A549 (cell line): ENCODE measurements at regions not wholly inside any gene's neighbourhood (a gene's known extent, or its start where the extent isn't known, plus 50 kb on each side); places are given as distances from the start of the nearest gene placed in this dataset.

Experiments
- ATAC-seq, 2 experiments: fragments of 200-7000 bp in 1 of 2; fragments of >200 bp in 1 of 2; cut with Nextera tagmentation in 1 of 2; cut with Tn5 transposase in 1 of 2; 3 replicates each; pipeline versions ENCODE4 v1.8.0 to v1.9.1; 2018 to 2020; ENCODE audit warnings: mild to moderate bottlenecking in 1 of 2, moderate library complexity in 1 of 2
- CTCF ChIA-PET: fragments of 300-600 bp; sonication (Branson Sonifier 250); formaldehyde crosslinking; extraction: SDS; loops from one replicate; lab custom pipeline; 2021; ENCODE audit warnings: antibody characterized with exemption, inconsistent platforms; lab: Yijun Ruan, JAX
- POLR2A ChIA-PET: fragments of 350-600 bp; formaldehyde crosslinking; extraction: SDS; loops from one replicate; lab custom pipeline; 2021; ENCODE audit warnings: antibody characterized with exemption, inconsistent platforms; lab: Yijun Ruan, JAX
- DNase-seq, 2 experiments: peaks; one replicate each; pipeline versions ENCODE4 v3.0.0 to v3.0.0-alpha.2; 2011 to 2016; ENCODE audit warnings: low read depth in 1 of 2, low spot score in 1 of 2
- FAIRE-seq: peaks from 2 replicates; lab custom pipeline; 2011; peaks lifted over from hg19 to GRCh38; lab: Jason Lieb, UNC
- H3K27ac ChIP-seq, 2 experiments: fragments of >200 bp; sonication (Bioruptor Twin); formaldehyde crosslinking; 3 replicates each; pipeline ENCODE4 v1.5.1; 2016 to 2017
- H3K4me1 ChIP-seq: fragments of >200 bp; sonication (Bioruptor Twin); formaldehyde crosslinking; 3 replicates; pipeline ENCODE4 v1.6.1; 2016
- H3K4me2 ChIP-seq: fragments of >200 bp; sonication (Bioruptor Twin); formaldehyde crosslinking; 3 replicates; pipeline ENCODE4 v1.6.1; 2016
- H3K4me3 ChIP-seq: fragments of >200 bp; sonication (Bioruptor Twin); formaldehyde crosslinking; 3 replicates; pipeline ENCODE4 v1.5.1; 2016
- H3K9me3 ChIP-seq: fragments of >200 bp; sonication (Bioruptor Twin); formaldehyde crosslinking; 3 replicates; pipeline ENCODE4 v1.6.1; 2016
- CBX8 ChIP-seq: fragments of 200-600 bp; sonication (generic); IDR thresholded peaks from 2 replicates; pipeline ENCODE4 v1.6.1; 2016
- CEBPB ChIP-seq, 2 experiments: fragments of >200 bp in 1 of 2; sonication (Bioruptor Twin) in 1 of 2; formaldehyde crosslinking in 1 of 2; IDR thresholded peaks; 2 replicates each; pipeline ENCODE4 v1.6.1; 2012 to 2016
- CHD2 ChIP-seq: fragments of 150-350 bp; IDR thresholded peaks from 2 replicates; pipeline ENCODE4 v1.6.1; 2014; ENCODE audit warnings: low read length; ENCODE audit not compliant: partially characterized antibody
- CHD4 ChIP-seq: fragments of 200-600 bp; sonication (generic); IDR thresholded peaks from 2 replicates; pipeline ENCODE4 v1.6.1; 2016; ENCODE audit warnings: antibody characterized with exemption, mild to moderate bottlenecking, borderline replicate concordance
- FOXS1 ChIP-seq: fragments of 250-450 bp; sonication (Bioruptor Pico); IDR thresholded peaks from 2 replicates; pipeline ENCODE4 v1.5.0; 2020; ENCODE audit warnings: mild to moderate bottlenecking, moderate library complexity
- GATA3 ChIP-seq: IDR thresholded peaks from 2 replicates; pipeline ENCODE4 v1.6.1; 2012; ENCODE audit warnings: borderline replicate concordance
- HDAC2 ChIP-seq: fragments of 200-600 bp; sonication (generic); IDR thresholded peaks from 2 replicates; pipeline ENCODE4 v1.6.1; 2016
- HEYL ChIP-seq: fragments of 250-450 bp; sonication (Bioruptor Pico); IDR thresholded peaks from 2 replicates; pipeline ENCODE4 v1.8.0; 2021; ENCODE audit warnings: mild to moderate bottlenecking, moderate library complexity
- JUN ChIP-seq, 2 experiments: fragments of >200 bp; sonication (Bioruptor Twin); formaldehyde crosslinking; IDR thresholded peaks; 2 replicates in 1 of 2; 3 replicates in 1 of 2; pipeline ENCODE4 v1.6.1; 2016 to 2017
- KDM5A ChIP-seq: fragments of 200-600 bp; sonication (generic); IDR thresholded peaks from 2 replicates; pipeline ENCODE4 v1.6.1; 2016; ENCODE audit warnings: antibody characterized with exemption, mild to moderate bottlenecking
- PHF8 ChIP-seq: fragments of 200-600 bp; sonication (generic); IDR thresholded peaks from 2 replicates; pipeline ENCODE4 v1.6.1; 2016; ENCODE audit warnings: low read depth, mild to moderate bottlenecking, antibody characterized with exemption, moderate library complexity, borderline replicate concordance
- POLR2A ChIP-seq: IDR thresholded peaks from 2 replicates; pipeline ENCODE4 v1.6.1; 2012; ENCODE audit warnings: mild to moderate bottlenecking, low read length
- POLR2AphosphoS2 ChIP-seq: conservative IDR thresholded peaks from 2 replicates; pipeline ENCODE4 v1.6.1; 2012; ENCODE audit warnings: low read length, improper control_type of control experiment, inconsistent platforms
- RAD21 ChIP-seq, 2 experiments: fragments of >200 bp in 1 of 2; sonication (Bioruptor Twin) in 1 of 2; formaldehyde crosslinking in 1 of 2; IDR thresholded peaks in 1 of 2; conservative IDR thresholded peaks in 1 of 2; 2 replicates in 1 of 2; 3 replicates in 1 of 2; pipeline ENCODE4 v1.6.1; 2012 to 2018; ENCODE audit warnings: inconsistent platforms in 1 of 2
- RARB ChIP-seq: fragments of 250-450 bp; sonication (Bioruptor Pico); IDR thresholded peaks from 2 replicates; pipeline ENCODE4 v1.8.0; 2021; ENCODE audit warnings: mild to moderate bottlenecking, moderate library complexity
- RCOR1 ChIP-seq: fragments of 150-350 bp; IDR thresholded peaks from 2 replicates; pipeline ENCODE4 v1.6.1; 2014; ENCODE audit warnings: antibody characterized with exemption, low read length, low read depth
- RNF2 ChIP-seq: fragments of 200-600 bp; sonication (generic); IDR thresholded peaks from 2 replicates; pipeline ENCODE4 v1.6.1; 2016; ENCODE audit warnings: low read depth, mild to moderate bottlenecking, antibody characterized with exemption, moderate library complexity, borderline replicate concordance
- SMC3 ChIP-seq: fragments of >200 bp; sonication (Bioruptor Twin); formaldehyde crosslinking; IDR thresholded peaks from 3 replicates; pipeline ENCODE4 v1.6.1; 2018; ENCODE audit warnings: inconsistent platforms
- TP53 ChIP-seq: fragments of 250-450 bp; sonication (Bioruptor Pico); IDR thresholded peaks from 2 replicates; pipeline ENCODE4 v1.5.0; 2021; ENCODE audit warnings: mild to moderate bottlenecking, moderate library complexity
- ZFP36 ChIP-seq: fragments of 450-650 bp; IDR thresholded peaks from 2 replicates; pipeline ENCODE4 v1.6.1; 2014; ENCODE audit warnings: borderline replicate concordance; ENCODE audit not compliant: partially characterized antibody
- ZNF302 ChIP-seq: fragments of 250-450 bp; sonication (Bioruptor Pico); IDR thresholded peaks from 2 replicates; pipeline ENCODE4 v1.9.0; 2021; ENCODE audit warnings: inconsistent platforms, mild to moderate bottlenecking, moderate library complexity
- WGBS: methylation state at CpG from one replicate; pipeline ENCODE4 v1.1.6; 2017; ENCODE audit errors: missing lambda C conversion rate; 5-methylcytosine and 5-hydroxymethylcytosine counted together
- TF ChIP-seq, protein P1 (sequence below): fragments of 200-600 bp; sonication (generic); IDR thresholded peaks from 2 replicates; pipeline ENCODE4 v1.6.1; 2016; ENCODE audit warnings: antibody characterized with exemption, mild to moderate bottlenecking, moderate library complexity
- TF ChIP-seq, protein P2 (sequence below): fragments of 150-350 bp; IDR thresholded peaks from 2 replicates; pipeline ENCODE4 v1.6.1; 2014; ENCODE audit warnings: low read depth, mild to moderate bottlenecking, low read length

- DNase-seq (no peak), ATAC-seq (no peak), FAIRE-seq (no peak)
- ChIA-PET CTCF (no interaction called here), POLR2A (no interaction called here)
- WGBS, result 46% methylated on average over 10 of the region's 13 CpGs
- TF ChIP-seq HDAC2 (no peak), POLR2AphosphoS2 (no peak), CHD4 (no peak), JUN (IDR thresholded peaks at IDR 0.05) (no peak)
- Histone ChIP-seq H3K27ac (no peak overlapping the region), H3K4me2 (no peak overlapping the region), H3K4me3 (no peak overlapping the region), H3K9me3 (no peaks in the 10 kb centered on the region), H3K4me1 (no peaks in the 10 kb centered on the region)
These were observed 160.9 kb downstream of the TRIM29 start for GRCh38 chr11:119976805-119977560.

- H3K9me3 ChIP-seq, result no peaks in the 10 kb centered on the region
- no peak for ATAC-seq
- WGBS, result 29% methylated on average over 7 of the region's 15 CpGs
- TF ChIP-seq KDM5A (no peak), CEBPB (IDR thresholded peaks at IDR 0.05) (no peak), ZNF302 (CRISPR knock-in tag) (no peak), HEYL (CRISPR knock-in tag) (no peak), HDAC2 (no peak), TP53 (no peak), CBX8 (no peak), SMC3 (no peak), RAD21 (conservative IDR thresholded peaks at IDR 0.05 in 1 of 2, IDR thresholded peaks at IDR 0.05 in 1 of 2) (no peak), GATA3 (no peak), FOXS1 (no peak), RCOR1 (no peak), PHF8 (no peak), POLR2A (no peak), RNF2 (no peak)
- TF ChIP-seq, protein P1, sequence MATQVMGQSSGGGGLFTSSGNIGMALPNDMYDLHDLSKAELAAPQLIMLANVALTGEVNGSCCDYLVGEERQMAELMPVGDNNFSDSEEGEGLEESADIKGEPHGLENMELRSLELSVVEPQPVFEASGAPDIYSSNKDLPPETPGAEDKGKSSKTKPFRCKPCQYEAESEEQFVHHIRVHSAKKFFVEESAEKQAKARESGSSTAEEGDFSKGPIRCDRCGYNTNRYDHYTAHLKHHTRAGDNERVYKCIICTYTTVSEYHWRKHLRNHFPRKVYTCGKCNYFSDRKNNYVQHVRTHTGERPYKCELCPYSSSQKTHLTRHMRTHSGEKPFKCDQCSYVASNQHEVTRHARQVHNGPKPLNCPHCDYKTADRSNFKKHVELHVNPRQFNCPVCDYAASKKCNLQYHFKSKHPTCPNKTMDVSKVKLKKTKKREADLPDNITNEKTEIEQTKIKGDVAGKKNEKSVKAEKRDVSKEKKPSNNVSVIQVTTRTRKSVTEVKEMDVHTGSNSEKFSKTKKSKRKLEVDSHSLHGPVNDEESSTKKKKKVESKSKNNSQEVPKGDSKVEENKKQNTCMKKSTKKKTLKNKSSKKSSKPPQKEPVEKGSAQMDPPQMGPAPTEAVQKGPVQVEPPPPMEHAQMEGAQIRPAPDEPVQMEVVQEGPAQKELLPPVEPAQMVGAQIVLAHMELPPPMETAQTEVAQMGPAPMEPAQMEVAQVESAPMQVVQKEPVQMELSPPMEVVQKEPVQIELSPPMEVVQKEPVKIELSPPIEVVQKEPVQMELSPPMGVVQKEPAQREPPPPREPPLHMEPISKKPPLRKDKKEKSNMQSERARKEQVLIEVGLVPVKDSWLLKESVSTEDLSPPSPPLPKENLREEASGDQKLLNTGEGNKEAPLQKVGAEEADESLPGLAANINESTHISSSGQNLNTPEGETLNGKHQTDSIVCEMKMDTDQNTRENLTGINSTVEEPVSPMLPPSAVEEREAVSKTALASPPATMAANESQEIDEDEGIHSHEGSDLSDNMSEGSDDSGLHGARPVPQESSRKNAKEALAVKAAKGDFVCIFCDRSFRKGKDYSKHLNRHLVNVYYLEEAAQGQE, result no peak
- TF ChIP-seq, protein P2, sequence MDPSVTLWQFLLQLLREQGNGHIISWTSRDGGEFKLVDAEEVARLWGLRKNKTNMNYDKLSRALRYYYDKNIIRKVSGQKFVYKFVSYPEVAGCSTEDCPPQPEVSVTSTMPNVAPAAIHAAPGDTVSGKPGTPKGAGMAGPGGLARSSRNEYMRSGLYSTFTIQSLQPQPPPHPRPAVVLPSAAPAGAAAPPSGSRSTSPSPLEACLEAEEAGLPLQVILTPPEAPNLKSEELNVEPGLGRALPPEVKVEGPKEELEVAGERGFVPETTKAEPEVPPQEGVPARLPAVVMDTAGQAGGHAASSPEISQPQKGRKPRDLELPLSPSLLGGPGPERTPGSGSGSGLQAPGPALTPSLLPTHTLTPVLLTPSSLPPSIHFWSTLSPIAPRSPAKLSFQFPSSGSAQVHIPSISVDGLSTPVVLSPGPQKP, result no peak
- TF ChIP-seq, all 56 proteins: peak for 0
- ChIA-PET POLR2A (no interaction called here), CTCF (interaction anchor here (0.6 kb wide), 1 partner anchor 81 kb away, joined by 4 read pairs; no protein-coding TSS in a partner anchor)
- H3K4me3 ChIP-seq, result no peak overlapping the region
- no peak overlapping the region for H3K4me2 ChIP-seq
- H3K27ac ChIP-seq, result no peak overlapping the region
- DNase-seq (no peak), FAIRE-seq (no peak)
- H3K4me1 ChIP-seq, result no peaks in the 10 kb centered on the region
These were observed 162.3 kb downstream of the TRIM29 start for GRCh38 chr11:119975561-119976152.

- no peaks in the 10 kb centered on the region for H3K9me3 ChIP-seq
- POLR2A ChIA-PET, result no interaction called here
- WGBS, result 0% methylated on average over 2 of the region's 4 CpGs
- ATAC-seq (no peak), DNase-seq (no peak), FAIRE-seq (no peak)
- no peak overlapping the region for H3K4me2 ChIP-seq
- CTCF ChIA-PET, result no interaction called here
- H3K27ac ChIP-seq, result no peak overlapping the region
- H3K4me3 ChIP-seq, result no peak overlapping the region
- TF ChIP-seq CHD2 (no peak), RARB (CRISPR knock-in tag) (no peak), ZFP36 (no peak)
- no peaks in the 10 kb centered on the region for H3K4me1 ChIP-seq
These were observed 163.4 kb downstream of the TRIM29 start for GRCh38 chr11:119974467-119974866.
